Neural cell (in vitro differentiated cells): ENCODE measurements at regions not wholly inside any gene's neighbourhood (a gene's known extent, or its start where the extent isn't known, plus 50 kb on each side); places are given as distances from the start of the nearest gene placed in this dataset.

ENCODE experiments used
- H2AFZ ChIP-seq: fragments of 200-600, 300-800 bp; sonication (generic), shearing (Covaris generic); 2 replicates; pipeline ENCODE4 v1.6.0; 2014; ENCODE audit warnings: low read depth, mild to moderate bottlenecking, antibody characterized with exemption, low read length, moderate library complexity
- H3F3A ChIP-seq: fragments of 200-600 bp; shearing (Covaris generic); 2 replicates; pipeline ENCODE4 v1.6.1; 2016; ENCODE audit warnings: mild to moderate bottlenecking, moderate library complexity, mixed read lengths, antibody characterized with exemption, low read length; ENCODE audit not compliant: insufficient read depth, poor library complexity, severe bottlenecking
- H3K27ac ChIP-seq: fragments of 200-600, 300-800 bp; sonication (generic), shearing (Covaris generic); 2 replicates; pipeline ENCODE4 v1.5.1; 2014; ENCODE audit warnings: mild to moderate bottlenecking, low read length, moderate library complexity
- H3K27me3 ChIP-seq: fragments of 300-800, 200-600 bp; sonication (generic), shearing (Covaris generic); 2 replicates; pipeline ENCODE4 v1.6.0; 2014; ENCODE audit warnings: mild to moderate bottlenecking, low read depth, low read length, moderate library complexity; ENCODE audit not compliant: insufficient read depth
- H3K36me3 ChIP-seq: fragments of 300-800, 200-600 bp; sonication (generic), shearing (Covaris generic); 2 replicates; pipeline ENCODE4 v1.5.1; 2014; ENCODE audit warnings: mild to moderate bottlenecking, antibody characterized with exemption, low read length, moderate library complexity; ENCODE audit not compliant: insufficient read depth
- H3K4me2 ChIP-seq: fragments of 300-800, 200-600 bp; sonication (generic), shearing (Covaris generic); 2 replicates; pipeline ENCODE4 v1.6.0; 2014; ENCODE audit warnings: mild to moderate bottlenecking, low read length
- H3K4me3 ChIP-seq: fragments of 300-800, 200-600 bp; sonication (generic), shearing (Covaris generic); 2 replicates; pipeline ENCODE4 v1.5.1; 2014; ENCODE audit warnings: mild to moderate bottlenecking, low read length, moderate library complexity
- H3K79me2 ChIP-seq: fragments of 200-600 bp; shearing (Covaris generic); replicated peaks from 2 replicates; pipeline ENCODE4 v1.6.0; 2014; ENCODE audit warnings: mild to moderate bottlenecking, low read length, moderate library complexity; ENCODE audit not compliant: insufficient read depth
- H3K9ac ChIP-seq: fragments of 300-800, 200-600 bp; sonication (generic), shearing (Covaris generic); 2 replicates; pipeline ENCODE4 v1.6.1; 2016; ENCODE audit warnings: mild to moderate bottlenecking, low read length, mixed read lengths
- H3K9me2 ChIP-seq: fragments of 200-600 bp; shearing (Covaris generic); 2 replicates; pipeline ENCODE4 v1.6.1; 2016; ENCODE audit warnings: mild to moderate bottlenecking, low read length, mixed read lengths; ENCODE audit not compliant: insufficient read depth
- H3K9me3 ChIP-seq: fragments of 200-600, 300-800 bp; sonication (generic), shearing (Covaris generic); 2 replicates; pipeline ENCODE4 v1.6.1; 2016; ENCODE audit warnings: mild to moderate bottlenecking, mixed run types, low read length, moderate library complexity, mixed read lengths
- H4K20me1 ChIP-seq: fragments of 200-600 bp; shearing (Covaris generic); 2 replicates; pipeline ENCODE4 v1.6.1; 2016; ENCODE audit warnings: mild to moderate bottlenecking, mixed run types; ENCODE audit not compliant: insufficient read depth
- EP300 ChIP-seq: fragments of 450-650 bp; conservative IDR thresholded peaks from 2 replicates; pipeline ENCODE4 v1.6.1; 2014; ENCODE audit warnings: antibody characterized with exemption, mild to moderate bottlenecking, moderate library complexity; ENCODE audit not compliant: poor library complexity, severe bottlenecking
- EZH2 ChIP-seq: fragments of 200-600, 300-800 bp; shearing (Covaris generic), sonication (generic); IDR thresholded peaks from 2 replicates; pipeline ENCODE4 v1.6.1; 2014; ENCODE audit warnings: antibody characterized with exemption, low read length, borderline replicate concordance, mild to moderate bottlenecking; ENCODE audit not compliant: insufficient read depth, poor library complexity, severe bottlenecking
- MXI1 ChIP-seq: fragments of 450-650 bp; conservative IDR thresholded peaks from 2 replicates; pipeline ENCODE4 v1.6.1; 2014; ENCODE audit warnings: antibody characterized with exemption, mild to moderate bottlenecking; ENCODE audit not compliant: poor library complexity, severe bottlenecking
- POLR2AphosphoS5 ChIP-seq: IDR thresholded peaks from 2 replicates; pipeline ENCODE4 v1.6.1; 2012
- RAD21 ChIP-seq: fragments of 450-650 bp; conservative IDR thresholded peaks from 2 replicates; pipeline ENCODE4 v1.6.1; 2014; ENCODE audit warnings: antibody characterized with exemption, mild to moderate bottlenecking, moderate library complexity
- SMC3 ChIP-seq: fragments of 450-650 bp; conservative IDR thresholded peaks from 2 replicates; pipeline ENCODE4 v1.6.1; 2014; ENCODE audit warnings: antibody characterized with exemption, mild to moderate bottlenecking, moderate library complexity; ENCODE audit not compliant: poor library complexity
- TAF1 ChIP-seq: IDR thresholded peaks from 2 replicates; pipeline ENCODE4 v1.6.1; 2012; ENCODE audit warnings: low read depth
- TF ChIP-seq, protein P1 (sequence below): fragments of 450-650 bp; IDR thresholded peaks from 2 replicates; pipeline ENCODE4 v1.5.1; 2014; ENCODE audit warnings: antibody characterized with exemption, mild to moderate bottlenecking, moderate library complexity; ENCODE audit not compliant: poor library complexity, severe bottlenecking
- TF ChIP-seq, protein P2 (sequence below): IDR thresholded peaks from 2 replicates; pipeline ENCODE4 v1.6.1; 2012; ENCODE audit warnings: borderline replicate concordance

DNA sequence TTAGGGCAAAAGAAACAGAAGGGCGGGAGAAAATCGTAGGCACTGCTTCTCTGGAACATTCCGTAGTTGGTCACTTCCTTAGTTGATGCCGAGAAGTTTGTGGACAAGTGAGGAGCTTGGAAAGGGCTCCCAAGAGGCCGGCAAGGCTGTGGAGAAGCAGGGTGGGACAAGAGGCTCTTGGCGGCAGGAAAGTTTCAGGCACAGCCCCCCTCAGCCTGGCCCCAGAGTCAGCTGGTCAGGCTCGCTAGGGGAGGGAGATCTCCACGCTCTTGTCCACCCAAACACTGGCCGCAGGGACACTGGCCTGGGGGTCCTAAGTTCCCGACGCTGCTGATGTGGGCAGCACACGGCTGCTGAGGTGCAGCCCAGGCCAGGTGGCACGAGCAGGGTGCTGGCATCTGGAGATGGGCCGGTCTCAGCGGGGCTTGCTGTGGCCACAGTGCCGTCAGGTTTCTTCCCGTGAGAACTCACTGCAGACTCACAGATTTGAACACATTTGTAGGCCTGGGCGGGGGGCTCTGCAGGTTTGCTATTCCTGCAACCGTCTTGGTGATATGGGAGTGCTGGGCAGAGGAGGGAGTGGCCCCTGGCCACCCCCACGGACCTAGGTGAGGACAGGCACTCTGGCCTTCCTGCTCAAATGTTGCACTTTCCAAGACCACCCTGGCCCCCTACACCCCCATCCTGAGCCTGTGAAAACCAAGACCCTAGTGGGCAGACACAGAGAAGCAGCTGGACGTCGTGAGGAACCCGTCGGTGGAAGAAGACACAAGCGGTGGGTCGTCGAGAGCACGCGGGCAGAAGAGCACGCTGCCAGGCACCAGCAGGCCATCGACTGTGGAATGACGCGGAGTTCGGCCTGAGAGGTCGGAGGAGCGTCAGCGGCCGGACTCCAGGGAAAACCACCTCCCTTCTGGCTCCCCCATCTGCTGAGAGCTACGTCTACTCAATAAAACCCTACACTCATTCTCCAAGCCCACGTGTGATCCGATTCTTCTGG, 160.1 kb downstream of the ERMARD start:
- no peak overlapping the region for H2AFZ ChIP-seq
- TF ChIP-seq RAD21 (no peak), EZH2 (no peak), EP300 (no peak), TAF1 (no peak), POLR2AphosphoS5 (no peak), MXI1 (no peak), SMC3 (no peak)
- TF ChIP-seq, protein P1, sequence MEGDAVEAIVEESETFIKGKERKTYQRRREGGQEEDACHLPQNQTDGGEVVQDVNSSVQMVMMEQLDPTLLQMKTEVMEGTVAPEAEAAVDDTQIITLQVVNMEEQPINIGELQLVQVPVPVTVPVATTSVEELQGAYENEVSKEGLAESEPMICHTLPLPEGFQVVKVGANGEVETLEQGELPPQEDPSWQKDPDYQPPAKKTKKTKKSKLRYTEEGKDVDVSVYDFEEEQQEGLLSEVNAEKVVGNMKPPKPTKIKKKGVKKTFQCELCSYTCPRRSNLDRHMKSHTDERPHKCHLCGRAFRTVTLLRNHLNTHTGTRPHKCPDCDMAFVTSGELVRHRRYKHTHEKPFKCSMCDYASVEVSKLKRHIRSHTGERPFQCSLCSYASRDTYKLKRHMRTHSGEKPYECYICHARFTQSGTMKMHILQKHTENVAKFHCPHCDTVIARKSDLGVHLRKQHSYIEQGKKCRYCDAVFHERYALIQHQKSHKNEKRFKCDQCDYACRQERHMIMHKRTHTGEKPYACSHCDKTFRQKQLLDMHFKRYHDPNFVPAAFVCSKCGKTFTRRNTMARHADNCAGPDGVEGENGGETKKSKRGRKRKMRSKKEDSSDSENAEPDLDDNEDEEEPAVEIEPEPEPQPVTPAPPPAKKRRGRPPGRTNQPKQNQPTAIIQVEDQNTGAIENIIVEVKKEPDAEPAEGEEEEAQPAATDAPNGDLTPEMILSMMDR, result no peak
- TF ChIP-seq, protein P2, sequence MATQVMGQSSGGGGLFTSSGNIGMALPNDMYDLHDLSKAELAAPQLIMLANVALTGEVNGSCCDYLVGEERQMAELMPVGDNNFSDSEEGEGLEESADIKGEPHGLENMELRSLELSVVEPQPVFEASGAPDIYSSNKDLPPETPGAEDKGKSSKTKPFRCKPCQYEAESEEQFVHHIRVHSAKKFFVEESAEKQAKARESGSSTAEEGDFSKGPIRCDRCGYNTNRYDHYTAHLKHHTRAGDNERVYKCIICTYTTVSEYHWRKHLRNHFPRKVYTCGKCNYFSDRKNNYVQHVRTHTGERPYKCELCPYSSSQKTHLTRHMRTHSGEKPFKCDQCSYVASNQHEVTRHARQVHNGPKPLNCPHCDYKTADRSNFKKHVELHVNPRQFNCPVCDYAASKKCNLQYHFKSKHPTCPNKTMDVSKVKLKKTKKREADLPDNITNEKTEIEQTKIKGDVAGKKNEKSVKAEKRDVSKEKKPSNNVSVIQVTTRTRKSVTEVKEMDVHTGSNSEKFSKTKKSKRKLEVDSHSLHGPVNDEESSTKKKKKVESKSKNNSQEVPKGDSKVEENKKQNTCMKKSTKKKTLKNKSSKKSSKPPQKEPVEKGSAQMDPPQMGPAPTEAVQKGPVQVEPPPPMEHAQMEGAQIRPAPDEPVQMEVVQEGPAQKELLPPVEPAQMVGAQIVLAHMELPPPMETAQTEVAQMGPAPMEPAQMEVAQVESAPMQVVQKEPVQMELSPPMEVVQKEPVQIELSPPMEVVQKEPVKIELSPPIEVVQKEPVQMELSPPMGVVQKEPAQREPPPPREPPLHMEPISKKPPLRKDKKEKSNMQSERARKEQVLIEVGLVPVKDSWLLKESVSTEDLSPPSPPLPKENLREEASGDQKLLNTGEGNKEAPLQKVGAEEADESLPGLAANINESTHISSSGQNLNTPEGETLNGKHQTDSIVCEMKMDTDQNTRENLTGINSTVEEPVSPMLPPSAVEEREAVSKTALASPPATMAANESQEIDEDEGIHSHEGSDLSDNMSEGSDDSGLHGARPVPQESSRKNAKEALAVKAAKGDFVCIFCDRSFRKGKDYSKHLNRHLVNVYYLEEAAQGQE, result no peak

DNA sequence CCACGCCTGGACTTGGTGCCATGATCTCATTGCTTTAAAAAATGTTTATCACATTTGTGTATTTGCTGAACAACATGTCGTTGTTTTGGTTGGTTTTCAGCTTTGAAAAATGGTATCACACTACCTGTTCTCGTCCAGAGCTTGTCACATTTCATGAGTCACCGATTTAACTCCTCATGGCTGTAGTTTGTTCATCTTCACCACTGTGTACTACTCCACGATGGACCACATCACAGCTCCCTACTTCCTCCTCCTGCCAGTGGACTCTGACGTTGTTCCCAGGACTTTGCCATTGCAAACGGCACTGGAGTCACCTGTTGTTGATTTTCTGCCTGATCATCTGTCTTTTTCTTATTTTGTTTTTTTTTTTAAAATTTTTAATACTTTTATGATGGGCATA, 157.7 kb downstream of the ERMARD start:
- TF ChIP-seq POLR2AphosphoS5 (no peak), EZH2 (no peak), RAD21 (no peak), TAF1 (no peak), EP300 (no peak)
- TF ChIP-seq, protein P1, result no peak
- TF ChIP-seq, protein P2, result no peak
- H3K4me2 ChIP-seq, result no peak overlapping the region
- no peak overlapping the region for H3K9ac ChIP-seq
- no peaks in the 10 kb centered on the region for H3F3A ChIP-seq
- H3K9me2 ChIP-seq, result no peaks in the 10 kb centered on the region
- no peak overlapping the region for H3K27ac ChIP-seq
- no peaks in the 10 kb centered on the region for H4K20me1 ChIP-seq
- no peak overlapping the region for H2AFZ ChIP-seq
- no peak overlapping the region for H3K4me3 ChIP-seq
- no peaks in the 10 kb centered on the region for H3K79me2 ChIP-seq
- no peaks in the 10 kb centered on the region for H3K9me3 ChIP-seq
- no peaks in the 10 kb centered on the region for H3K36me3 ChIP-seq
- no peaks in the 10 kb centered on the region for H3K27me3 ChIP-seq

More for the DNA sequence above, 160.1 kb downstream of the ERMARD start:
- Histone ChIP-seq H3K4me2 (no peak overlapping the region), H3K27me3 (no peaks in the 10 kb centered on the region), H3K9me3 (no peaks in the 10 kb centered on the region), H3K4me3 (no peak overlapping the region), H3K36me3 (no peaks in the 10 kb centered on the region), H3K27ac (no peak overlapping the region), H3K9me2 (no peaks in the 10 kb centered on the region), H3F3A (no peaks in the 10 kb centered on the region), H3K9ac (no peak overlapping the region), H3K79me2 (no peaks in the 10 kb centered on the region), H4K20me1 (no peaks in the 10 kb centered on the region)
